ENCODE measurements at regions not wholly inside any gene's neighbourhood (a gene's known extent, or its start where the extent isn't known, plus 50 kb on each side); places are given as distances from the start of the nearest gene placed in this dataset.
"Not testable (repeated sequence)": the region's sequence is repeated elsewhere in the genome, so short reads cannot be mapped to it uniquely, and the experiment has no call there.

DNA sequence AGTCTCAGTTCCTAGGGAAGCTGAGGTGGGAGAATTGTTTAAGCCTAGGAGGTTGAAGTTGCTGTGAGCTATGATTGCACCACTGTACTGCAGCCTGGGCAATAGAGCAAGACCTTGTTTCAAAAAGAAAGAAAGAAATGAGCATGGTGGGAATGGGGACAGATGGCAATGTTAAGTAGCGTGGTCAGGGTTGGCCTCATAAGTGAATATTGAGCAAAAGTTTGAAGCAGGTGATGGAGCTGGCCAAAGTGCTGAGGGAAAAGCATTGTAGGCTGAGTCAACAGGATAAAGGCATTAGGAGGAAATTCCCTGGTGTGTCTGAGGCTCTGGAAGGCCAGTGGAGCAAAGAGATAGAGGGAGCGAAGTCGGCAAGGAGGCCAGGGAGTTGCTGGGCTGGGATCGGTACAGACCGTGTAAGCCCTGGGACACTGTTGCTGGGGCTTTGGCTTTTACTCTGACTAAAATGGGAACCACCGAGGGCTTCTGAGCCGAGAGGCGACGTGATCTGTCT is 151.0 kb downstream of the RALA start:
- not testable (repeated sequence) for H3K4me3 ChIP-seq (replicated peaks; ENCODE audit: insufficient read depth, low read length); DNase-seq (ENCODE audit: low read depth in 1 of 2, low spot score in 1 of 2); H3K27me3 ChIP-seq (ENCODE audit: insufficient read depth, poor library complexity, severe bottlenecking); H3K27ac ChIP-seq (replicated peaks)
- TF ChIP-seq, protein P1, sequence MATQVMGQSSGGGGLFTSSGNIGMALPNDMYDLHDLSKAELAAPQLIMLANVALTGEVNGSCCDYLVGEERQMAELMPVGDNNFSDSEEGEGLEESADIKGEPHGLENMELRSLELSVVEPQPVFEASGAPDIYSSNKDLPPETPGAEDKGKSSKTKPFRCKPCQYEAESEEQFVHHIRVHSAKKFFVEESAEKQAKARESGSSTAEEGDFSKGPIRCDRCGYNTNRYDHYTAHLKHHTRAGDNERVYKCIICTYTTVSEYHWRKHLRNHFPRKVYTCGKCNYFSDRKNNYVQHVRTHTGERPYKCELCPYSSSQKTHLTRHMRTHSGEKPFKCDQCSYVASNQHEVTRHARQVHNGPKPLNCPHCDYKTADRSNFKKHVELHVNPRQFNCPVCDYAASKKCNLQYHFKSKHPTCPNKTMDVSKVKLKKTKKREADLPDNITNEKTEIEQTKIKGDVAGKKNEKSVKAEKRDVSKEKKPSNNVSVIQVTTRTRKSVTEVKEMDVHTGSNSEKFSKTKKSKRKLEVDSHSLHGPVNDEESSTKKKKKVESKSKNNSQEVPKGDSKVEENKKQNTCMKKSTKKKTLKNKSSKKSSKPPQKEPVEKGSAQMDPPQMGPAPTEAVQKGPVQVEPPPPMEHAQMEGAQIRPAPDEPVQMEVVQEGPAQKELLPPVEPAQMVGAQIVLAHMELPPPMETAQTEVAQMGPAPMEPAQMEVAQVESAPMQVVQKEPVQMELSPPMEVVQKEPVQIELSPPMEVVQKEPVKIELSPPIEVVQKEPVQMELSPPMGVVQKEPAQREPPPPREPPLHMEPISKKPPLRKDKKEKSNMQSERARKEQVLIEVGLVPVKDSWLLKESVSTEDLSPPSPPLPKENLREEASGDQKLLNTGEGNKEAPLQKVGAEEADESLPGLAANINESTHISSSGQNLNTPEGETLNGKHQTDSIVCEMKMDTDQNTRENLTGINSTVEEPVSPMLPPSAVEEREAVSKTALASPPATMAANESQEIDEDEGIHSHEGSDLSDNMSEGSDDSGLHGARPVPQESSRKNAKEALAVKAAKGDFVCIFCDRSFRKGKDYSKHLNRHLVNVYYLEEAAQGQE (IDR thresholded peaks at IDR 0.05; ENCODE audit: insufficient replicate concordance, low read depth), result peak; percentile 36

DNA sequence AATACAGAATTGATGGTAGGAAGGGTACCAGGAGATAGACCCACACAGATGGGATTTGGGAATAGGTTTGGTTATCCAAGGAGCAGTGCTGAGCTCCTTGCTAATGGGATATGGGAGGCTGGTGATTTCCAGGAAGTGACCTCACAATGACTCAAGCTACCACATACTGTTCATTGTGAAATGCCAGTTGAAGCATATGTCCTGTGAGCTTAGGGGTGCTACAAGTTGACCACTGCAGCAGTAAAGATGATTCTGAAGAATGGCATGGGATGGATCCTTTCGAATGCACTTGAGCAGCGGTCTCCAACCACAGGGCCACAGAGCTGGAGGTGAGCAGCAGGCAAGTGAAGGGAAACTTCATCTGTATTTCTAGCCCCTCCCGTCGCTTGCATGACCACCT is 158.2 kb downstream of the RALA start:
- DNase-seq (ENCODE audit: low read depth in 1 of 2, low spot score in 1 of 2); H3K27ac ChIP-seq (replicated peaks); H3K4me3 ChIP-seq (replicated peaks; ENCODE audit: insufficient read depth, low read length); H3K27me3 ChIP-seq (ENCODE audit: insufficient read depth, poor library complexity, severe bottlenecking): not testable (repeated sequence)

DNA sequence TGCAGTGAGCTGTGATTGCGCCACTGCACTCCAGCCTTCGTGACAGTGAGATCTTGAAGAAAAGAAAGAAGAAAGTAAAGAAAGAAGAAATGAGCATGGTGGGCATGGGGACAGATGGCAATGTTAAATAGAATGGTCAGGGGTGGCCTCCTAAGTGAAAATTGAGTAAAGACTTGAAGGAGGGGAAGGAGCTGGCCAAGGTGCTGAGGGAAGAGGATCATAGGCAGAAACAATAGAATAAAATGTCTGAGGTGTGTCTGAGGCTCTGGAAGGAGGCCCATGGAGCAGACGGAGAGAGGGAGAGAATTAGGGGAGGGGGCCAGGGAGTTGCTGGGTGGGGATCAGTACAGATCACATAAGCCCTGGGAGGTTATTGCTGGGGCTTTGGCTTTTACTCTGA is 163.1 kb downstream of the RALA start:
- TF ChIP-seq, protein P1 (IDR thresholded peaks at IDR 0.05; ENCODE audit: insufficient replicate concordance, low read depth), result peak; percentile 87
- H3K4me3 ChIP-seq (replicated peaks; ENCODE audit: insufficient read depth, low read length); H3K27me3 ChIP-seq (ENCODE audit: insufficient read depth, poor library complexity, severe bottlenecking); H3K27ac ChIP-seq (replicated peaks); DNase-seq (ENCODE audit: low read depth in 1 of 2, low spot score in 1 of 2): not testable (repeated sequence)

GRCh38 chr7:39791035-39791434 is 159.0 kb upstream of the CDK13 start:
- H3K27ac ChIP-seq (replicated peaks); H3K27me3 ChIP-seq (ENCODE audit: insufficient read depth, poor library complexity, severe bottlenecking); H3K4me3 ChIP-seq (replicated peaks; ENCODE audit: insufficient read depth, low read length); DNase-seq (ENCODE audit: low read depth in 1 of 2, low spot score in 1 of 2): not testable (repeated sequence)

DNA sequence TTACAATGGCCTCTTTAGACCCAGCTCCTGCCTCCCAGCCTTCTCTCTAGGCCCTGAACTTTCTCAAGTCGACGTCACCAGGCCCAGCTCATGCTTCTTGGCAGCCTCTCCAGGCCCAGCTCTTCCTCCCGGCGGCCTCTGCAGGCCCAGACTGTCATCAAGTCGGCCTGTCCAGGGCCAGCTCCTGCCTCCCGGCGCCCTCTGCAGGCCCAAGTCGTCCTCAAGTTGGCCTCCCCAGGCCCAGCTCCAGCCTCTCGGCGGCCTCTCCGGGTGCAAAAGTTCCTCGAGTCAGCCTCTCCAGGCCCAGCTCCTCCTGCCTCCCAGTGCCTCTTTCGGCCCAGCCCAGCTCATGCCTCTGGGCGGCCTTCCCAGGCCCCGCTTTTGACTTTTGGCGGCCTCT is 158.1 kb upstream of the CDK13 start:
- not testable (repeated sequence) for H3K27me3 ChIP-seq (ENCODE audit: insufficient read depth, poor library complexity, severe bottlenecking); DNase-seq (ENCODE audit: low read depth in 1 of 2, low spot score in 1 of 2); H3K27ac ChIP-seq (replicated peaks); H3K4me3 ChIP-seq (replicated peaks; ENCODE audit: insufficient read depth, low read length)

DNA sequence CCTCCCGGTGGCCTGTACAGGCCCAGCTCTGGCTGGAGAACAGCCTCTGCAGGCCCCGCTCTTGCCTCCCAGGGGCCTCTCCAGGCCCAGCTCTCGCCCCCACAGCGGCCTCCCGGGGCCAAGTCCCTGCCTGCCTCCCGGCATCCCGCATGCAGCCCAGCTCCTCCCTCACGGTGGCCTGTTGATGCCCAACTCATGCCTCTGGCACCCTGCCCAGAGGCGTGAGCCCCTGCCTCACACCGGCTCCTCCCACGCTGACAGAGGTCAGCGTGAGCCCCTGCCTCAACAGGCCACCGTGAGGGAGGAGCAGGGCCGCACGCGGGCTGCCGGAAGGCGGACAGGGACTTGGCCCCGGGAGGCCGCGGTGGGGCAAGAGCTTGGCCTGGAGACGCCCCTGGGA is 157.0 kb upstream of the CDK13 start:
- DNase-seq (ENCODE audit: low read depth in 1 of 2, low spot score in 1 of 2); H3K27me3 ChIP-seq (ENCODE audit: insufficient read depth, poor library complexity, severe bottlenecking); H3K27ac ChIP-seq (replicated peaks); H3K4me3 ChIP-seq (replicated peaks; ENCODE audit: insufficient read depth, low read length): not testable (repeated sequence)

GRCh38 chr7:39793851-39794250 is 156.2 kb upstream of the CDK13 start:
- not testable (repeated sequence) for DNase-seq (ENCODE audit: low read depth in 1 of 2, low spot score in 1 of 2); H3K27me3 ChIP-seq (ENCODE audit: insufficient read depth, poor library complexity, severe bottlenecking); H3K4me3 ChIP-seq (replicated peaks; ENCODE audit: insufficient read depth, low read length); H3K27ac ChIP-seq (replicated peaks)

GRCh38 chr7:39796947-39797346 is 153.1 kb upstream of the CDK13 start:
- DNase-seq (ENCODE audit: low read depth in 1 of 2, low spot score in 1 of 2); H3K27ac ChIP-seq (replicated peaks); H3K27me3 ChIP-seq (ENCODE audit: insufficient read depth, poor library complexity, severe bottlenecking); H3K4me3 ChIP-seq (replicated peaks; ENCODE audit: insufficient read depth, low read length): not testable (repeated sequence)

DNA sequence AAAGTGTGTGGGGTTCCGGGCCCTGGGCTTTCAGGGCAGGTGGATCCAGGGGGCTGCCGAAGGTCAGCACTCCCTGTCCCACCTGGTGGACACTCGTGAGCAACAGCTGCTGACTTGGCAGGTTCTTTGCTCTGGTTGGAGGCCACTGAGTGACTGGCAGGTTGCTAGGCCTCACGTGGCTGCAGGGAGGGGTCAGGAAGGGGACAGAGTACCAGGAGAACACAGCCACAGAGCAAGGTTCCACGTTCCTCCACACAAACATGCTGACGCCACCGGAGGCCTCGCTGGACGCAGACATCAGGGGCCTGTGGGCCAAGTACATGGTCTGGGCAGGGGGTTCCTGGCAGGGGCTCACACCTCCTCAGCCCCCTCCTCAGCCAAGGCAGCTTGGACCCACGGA is 152.0 kb upstream of the CDK13 start:
- H3K27me3 ChIP-seq (ENCODE audit: insufficient read depth, poor library complexity, severe bottlenecking); H3K27ac ChIP-seq (replicated peaks); DNase-seq (ENCODE audit: low read depth in 1 of 2, low spot score in 1 of 2); H3K4me3 ChIP-seq (replicated peaks; ENCODE audit: insufficient read depth, low read length): not testable (repeated sequence)

Data from HL-60 (cell line).